Vagina (tissue), 2 donors: ENCODE measurements at regions not wholly inside any gene's neighbourhood (a gene's known extent, or its start where the extent isn't known, plus 50 kb on each side); places are given as distances from the start of the nearest gene placed in this dataset.

Experiments used
- CTCF ChIP-seq, 3 experiments: fragments of 450-650 bp in 2 of 3; fragments of 200-600 bp in 1 of 3; sonication (generic) in 1 of 3; IDR thresholded peaks; one replicate each; pipeline ENCODE4 v1.5.1; 2017 to 2019; ENCODE audit warnings: antibody characterized with exemption in 3 of 3, mild to moderate bottlenecking in 2 of 3, moderate library complexity in 2 of 3
- POLR2A ChIP-seq, 2 donors: fragments of 450-650 bp; IDR thresholded peaks; one replicate each; pipeline ENCODE4 v1.6.1; 2017; ENCODE audit warnings: antibody characterized with exemption in 2 of 2, mild to moderate bottlenecking in 2 of 2, moderate library complexity in 2 of 2

- TF ChIP-seq POLR2A (IDR thresholded peaks at IDR 0.05): no peak
- TF ChIP-seq CTCF (IDR thresholded peaks at IDR 0.05): no peak
Measured at GRCh38 chr3:127450331-127450730, 140.2 kb downstream of the TPRA1 start.
